ENCODE measurements at regions not wholly inside any gene's neighbourhood (a gene's known extent, or its start where the extent isn't known, plus 50 kb on each side); places are given as distances from the start of the nearest gene placed in this dataset.

GRCh38 chr12:111046896-111047295 lies 126.5 kb upstream of the MYL2 start:
- TF ChIP-seq TCF12 (IDR thresholded peaks at IDR 0.05; ENCODE audit: low read depth) (no peak), CEBPB (IDR thresholded peaks at IDR 0.05) (no peak), EP300 (IDR thresholded peaks at IDR 0.05; ENCODE audit: borderline replicate concordance) (no peak), USF1 (IDR thresholded peaks at IDR 0.05) (no peak), EGR1 (IDR thresholded peaks at IDR 0.05) (no peak), RAD21 (IDR thresholded peaks at IDR 0.05; ENCODE audit: low read depth) (no peak), FOXM1 (IDR thresholded peaks at IDR 0.05; ENCODE audit: borderline replicate concordance, low read depth) (no peak), CREB1 (IDR thresholded peaks at IDR 0.05; ENCODE audit: low read depth) (no peak), TAF1 (IDR thresholded peaks at IDR 0.05; ENCODE audit: low read depth) (no peak), TEAD4 (IDR thresholded peaks at IDR 0.05) (no peak), MAX (IDR thresholded peaks at IDR 0.05) (no peak), YY1 (IDR thresholded peaks at IDR 0.05; ENCODE audit: low read depth) (no peak), NFIC (IDR thresholded peaks at IDR 0.05) (no peak), REST (IDR thresholded peaks at IDR 0.05; ENCODE audit: low read depth) (no peak), ZBTB7A (IDR thresholded peaks at IDR 0.05; ENCODE audit: low read depth) (no peak)

GRCh38 chr12:111045941-111046340 lies 125.6 kb upstream of the MYL2 start:
- TF ChIP-seq TCF12 (IDR thresholded peaks at IDR 0.05; ENCODE audit: low read depth) (no peak), REST (IDR thresholded peaks at IDR 0.05; ENCODE audit: low read depth) (no peak), RAD21 (IDR thresholded peaks at IDR 0.05; ENCODE audit: low read depth) (no peak), YY1 (IDR thresholded peaks at IDR 0.05; ENCODE audit: low read depth) (no peak)

GRCh38 chr12:111041091-111041490 lies 120.7 kb upstream of the MYL2 start:
- no peak for TF ChIP-seq TAF1 (IDR thresholded peaks at IDR 0.05; ENCODE audit: low read depth)
- TF ChIP-seq USF1 (IDR thresholded peaks at IDR 0.05): no peak
- no peak for TF ChIP-seq CREB1 (IDR thresholded peaks at IDR 0.05; ENCODE audit: low read depth)
- TF ChIP-seq RAD21 (IDR thresholded peaks at IDR 0.05; ENCODE audit: low read depth): no peak
- no peak for TF ChIP-seq YY1 (IDR thresholded peaks at IDR 0.05; ENCODE audit: low read depth)
- TF ChIP-seq EP300 (IDR thresholded peaks at IDR 0.05; ENCODE audit: borderline replicate concordance): no peak
- TF ChIP-seq FOXM1 (IDR thresholded peaks at IDR 0.05; ENCODE audit: borderline replicate concordance, low read depth): no peak
- no peak for TF ChIP-seq NFIC (IDR thresholded peaks at IDR 0.05)
- no peak for TF ChIP-seq ZBTB7A (IDR thresholded peaks at IDR 0.05; ENCODE audit: low read depth)
- no peak for TF ChIP-seq TCF12 (IDR thresholded peaks at IDR 0.05; ENCODE audit: low read depth)
- TF ChIP-seq TEAD4 (IDR thresholded peaks at IDR 0.05): no peak
- no peak for TF ChIP-seq MAX (IDR thresholded peaks at IDR 0.05)
- no peak for TF ChIP-seq CEBPB (IDR thresholded peaks at IDR 0.05)
- TF ChIP-seq EGR1 (IDR thresholded peaks at IDR 0.05): no peak

GRCh38 chr12:111040690-111041089 lies 120.3 kb upstream of the MYL2 start:
- no peak for TF ChIP-seq USF1 (IDR thresholded peaks at IDR 0.05)
- TF ChIP-seq EGR1 (IDR thresholded peaks at IDR 0.05): no peak
- TF ChIP-seq CEBPB (IDR thresholded peaks at IDR 0.05): no peak
- no peak for TF ChIP-seq EP300 (IDR thresholded peaks at IDR 0.05; ENCODE audit: borderline replicate concordance)
- no peak for TF ChIP-seq TCF12 (IDR thresholded peaks at IDR 0.05; ENCODE audit: low read depth)

GRCh38 chr12:111038941-111039340 lies 118.6 kb upstream of the MYL2 start:
- TF ChIP-seq RAD21 (IDR thresholded peaks at IDR 0.05; ENCODE audit: low read depth) (no peak), USF1 (IDR thresholded peaks at IDR 0.05) (no peak), TEAD4 (IDR thresholded peaks at IDR 0.05) (no peak), YY1 (IDR thresholded peaks at IDR 0.05; ENCODE audit: low read depth) (no peak), CREB1 (IDR thresholded peaks at IDR 0.05; ENCODE audit: low read depth) (no peak), NFIC (IDR thresholded peaks at IDR 0.05) (no peak), TAF1 (IDR thresholded peaks at IDR 0.05; ENCODE audit: low read depth) (no peak), EP300 (IDR thresholded peaks at IDR 0.05; ENCODE audit: borderline replicate concordance) (no peak)

Measured in Ishikawa (cell line).